HuH-7.5 (cell line): ENCODE measurements at regions not wholly inside any gene's neighbourhood (a gene's known extent, or its start where the extent isn't known, plus 50 kb on each side); places are given as distances from the start of the nearest gene placed in this dataset.

Experiments used
- DNase-seq: peaks from one replicate; pipeline ENCODE4 v3.0.0; 2011; ENCODE audit warnings: low spot score

GRCh38 chr10:106183041-106183440, 981.5 kb downstream of the SORCS1 start:
- DNase-seq = no peak

- DNase-seq = no peak
These were observed 982.0 kb downstream of the SORCS1 start for GRCh38 chr10:106182542-106182941.

GRCh38 chr10:106181501-106181900, 983.0 kb downstream of the SORCS1 start:
- DNase-seq = no peak

- no peak for DNase-seq
These were observed 985.1 kb downstream of the SORCS1 start for GRCh38 chr10:106179430-106179829.

GRCh38 chr10:106175760-106176377, 988.6 kb downstream of the SORCS1 start:
- no peak for DNase-seq

- no peak for DNase-seq
These were observed 990.7 kb downstream of the SORCS1 start for GRCh38 chr10:106173838-106174237.

GRCh38 chr10:106169241-106169640, 995.3 kb downstream of the SORCS1 start:
- no peak for DNase-seq

- no peak for DNase-seq
These were observed 996.6 kb downstream of the SORCS1 start for GRCh38 chr10:106167946-106168345.

- no peak for DNase-seq
These were observed 1006.3 kb downstream of the SORCS1 start for GRCh38 chr10:106158241-106158640.

- DNase-seq = no peak
These were observed 1017.5 kb downstream of the SORCS1 start for GRCh38 chr10:106147021-106147420.

- no peak for DNase-seq
These were observed 1024.6 kb downstream of the SORCS1 start for GRCh38 chr10:106139915-106140314.

- DNase-seq = no peak
These were observed 1028.3 kb downstream of the SORCS1 start for GRCh38 chr10:106136175-106136574.

- DNase-seq = no peak
These were observed 1030.0 kb downstream of the SORCS1 start for GRCh38 chr10:106134326-106135000.

- DNase-seq = no peak
These were observed 1031.1 kb downstream of the SORCS1 start for GRCh38 chr10:106133451-106133850.

GRCh38 chr10:106132956-106133355, 1031.5 kb downstream of the SORCS1 start:
- no peak for DNase-seq

GRCh38 chr10:106114656-106115186, 1049.8 kb downstream of the SORCS1 start:
- DNase-seq = no peak

- no peak for DNase-seq
These were observed 1053.3 kb downstream of the SORCS1 start for GRCh38 chr10:106111246-106111645.

- no peak for DNase-seq
These were observed 1056.8 kb downstream of the SORCS1 start for GRCh38 chr10:106107706-106108105.

- DNase-seq = no peak
These were observed 1058.4 kb downstream of the SORCS1 start for GRCh38 chr10:106106114-106106513.

- DNase-seq = no peak
These were observed 1074.7 kb downstream of the SORCS1 start for GRCh38 chr10:106089855-106090254.

- no peak for DNase-seq
These were observed 1078.1 kb downstream of the SORCS1 start for GRCh38 chr10:106086391-106086790.

- DNase-seq = no peak
These were observed 1080.9 kb downstream of the SORCS1 start for GRCh38 chr10:106083572-106083971.

GRCh38 chr10:106082865-106083264, 1081.6 kb downstream of the SORCS1 start:
- DNase-seq = no peak
